NCI-H2227 treated with DMSO at 0.1 percent for 48 hours (cell line): ENCODE measurements at regions not wholly inside any gene's neighbourhood (a gene's known extent, or its start where the extent isn't known, plus 50 kb on each side); places are given as distances from the start of the nearest gene placed in this dataset.

Source experiments
- DNase-seq: peaks from one replicate; lab custom pipeline; 2025; lab: John Stamatoyannopoulos, UW

GRCh38 chr16:65500007-65500406, 378.1 kb upstream of the CDH11 start:
- DNase-seq = no peak

- DNase-seq = no peak
These were observed 377.7 kb upstream of the CDH11 start for GRCh38 chr16:65499566-65499965.

GRCh38 chr16:65497571-65497970, 375.7 kb upstream of the CDH11 start:
- DNase-seq = no peak

- DNase-seq = no peak
These were observed 373.2 kb upstream of the CDH11 start for GRCh38 chr16:65495106-65495505.

GRCh38 chr16:65494609-65495008, 372.7 kb upstream of the CDH11 start:
- no peak for DNase-seq

- no peak for DNase-seq
These were observed 372.2 kb upstream of the CDH11 start for GRCh38 chr16:65494080-65494479.

- no peak for DNase-seq
These were observed 368.4 kb upstream of the CDH11 start for GRCh38 chr16:65490286-65490685.

GRCh38 chr16:65489531-65490023, 367.7 kb upstream of the CDH11 start:
- DNase-seq = no peak

GRCh38 chr16:65487231-65487630, 365.4 kb upstream of the CDH11 start:
- no peak for DNase-seq

- DNase-seq = no peak
These were observed 360.1 kb upstream of the CDH11 start for GRCh38 chr16:65481956-65482355.

- no peak for DNase-seq
These were observed 358.6 kb upstream of the CDH11 start for GRCh38 chr16:65480281-65481091.

- no peak for DNase-seq
These were observed 354.6 kb upstream of the CDH11 start for GRCh38 chr16:65476448-65476955.

- DNase-seq = no peak
These were observed 351.8 kb upstream of the CDH11 start for GRCh38 chr16:65473699-65474098.

- DNase-seq = no peak
These were observed 347.3 kb upstream of the CDH11 start for GRCh38 chr16:65469116-65469515.

- DNase-seq = no peak
These were observed 346.3 kb upstream of the CDH11 start for GRCh38 chr16:65468133-65468532.

GRCh38 chr16:65463652-65464260, 341.9 kb upstream of the CDH11 start:
- DNase-seq = no peak

GRCh38 chr16:65457084-65457483, 335.2 kb upstream of the CDH11 start:
- DNase-seq = no peak

GRCh38 chr16:65455761-65456160, 333.9 kb upstream of the CDH11 start:
- no peak for DNase-seq

- DNase-seq = no peak
These were observed 331.8 kb upstream of the CDH11 start for GRCh38 chr16:65453646-65454045.

- DNase-seq = no peak
These were observed 327.7 kb upstream of the CDH11 start for GRCh38 chr16:65449526-65449925.

GRCh38 chr16:65446427-65446826, 324.6 kb upstream of the CDH11 start:
- DNase-seq = no peak

GRCh38 chr16:65445313-65446260, 323.7 kb upstream of the CDH11 start:
- no peak for DNase-seq
